Kidney (tissue), 13 donors: ENCODE measurements at regions not wholly inside any gene's neighbourhood (a gene's known extent, or its start where the extent isn't known, plus 50 kb on each side); places are given as distances from the start of the nearest gene placed in this dataset.

ENCODE experiments used
- DNase-seq, 5 donors: peaks; one replicate each; pipeline ENCODE4 v3.0.0-alpha.2; 2013 to 2020
- FAIRE-seq: peaks from 2 replicates; lab custom pipeline; 2012; peaks lifted over from hg19 to GRCh38; lab: Jason Lieb, UNC
- H3K27ac ChIP-seq, 2 donors: one replicate each; pipeline ENCODE4 v1.7.0; 2013; ENCODE audit warnings: low read depth in 2 of 2, low read length in 2 of 2, inconsistent platforms in 1 of 2
- H3K27me3 ChIP-seq: one replicate; pipeline ENCODE4 v1.7.1; 2013; ENCODE audit warnings: low read length, inconsistent platforms; ENCODE audit not compliant: control insufficient read depth, insufficient read depth
- H3K36me3 ChIP-seq, 3 donors: one replicate each; pipeline versions ENCODE4 v1.7.0 to v1.7.1; 2013; ENCODE audit warnings: low read length in 3 of 3, control low read depth in 1 of 3, inconsistent platforms in 1 of 3; ENCODE audit not compliant: insufficient read depth in 3 of 3, control insufficient read depth in 2 of 3
- H3K4me1 ChIP-seq, 3 donors: one replicate each; pipeline versions ENCODE4 v1.7.0 to v1.7.1; 2013; ENCODE audit warnings: low read length in 3 of 3, inconsistent platforms in 1 of 3, low read depth in 1 of 3; ENCODE audit not compliant: control insufficient read depth in 2 of 3, insufficient read depth in 2 of 3
- H3K4me3 ChIP-seq, 3 donors: one replicate each; pipeline versions ENCODE4 v1.7.0 to v1.8.1; 2013; ENCODE audit warnings: low read length in 3 of 3, control low read depth in 1 of 3, inconsistent platforms in 1 of 3
- H3K9ac ChIP-seq, 3 donors: one replicate each; pipeline versions ENCODE4 v1.7.0 to v1.7.1; 2013; ENCODE audit warnings: low read length in 3 of 3, control low read depth in 1 of 3, inconsistent platforms in 1 of 3
- H3K9me3 ChIP-seq, 3 donors: one replicate each; pipeline versions ENCODE4 v1.7.0 to v1.7.1; 2013; ENCODE audit warnings: low read length in 3 of 3, control low read depth in 1 of 3, inconsistent platforms in 1 of 3; ENCODE audit not compliant: control insufficient read depth in 2 of 3, insufficient read depth in 1 of 3
- CTCF ChIP-seq: IDR thresholded peaks from 3 replicates; pipeline ENCODE4 v1.5.1; 2012; ENCODE audit warnings: mild to moderate bottlenecking, moderate library complexity, borderline replicate concordance; ENCODE audit not compliant: insufficient read depth; ENCODE audit errors: extremely low read depth
- intact Hi-C: fragments of 100-400 bp; cut with DNase I; formaldehyde crosslinking; loops from one replicate; pipeline ENCODE4 v1.11.1; 2022
- donor health status: control.
- donor health status: control.
- donor health status: control.
- donor health status: control.
- donor health status: control.
- donor health status: DM: yes; HTN: yes; CAD: no.
- donor health status: Normal renal cell carcinoma (clear cell type).

- no peak overlapping the region for H3K27ac ChIP-seq
- no peak overlapping the region for H3K9ac ChIP-seq
- H3K27me3 ChIP-seq = no peaks in the 10 kb centered on the region
- no peaks in the 10 kb centered on the region for H3K36me3 ChIP-seq
- FAIRE-seq (no peak), DNase-seq (no peak)
- no peak for TF ChIP-seq CTCF
- no peak overlapping the region for H3K4me3 ChIP-seq
- H3K4me1 ChIP-seq = no peaks in the 10 kb centered on the region
- H3K9me3 ChIP-seq = peaks cover 0 to 8% (median 3%) of the 10 kb centered on the region in 3 donors
- intact Hi-C loops = no loop called here
These were observed 142.2 kb downstream of the IRS2 start for GRCh38 chr13:109644069-109644750.

- H3K4me3 ChIP-seq = no peak overlapping the region
- H3K9ac ChIP-seq = no peak overlapping the region
- no peak for TF ChIP-seq CTCF
- H3K36me3 ChIP-seq = no peaks in the 10 kb centered on the region
- no peaks in the 10 kb centered on the region for H3K27me3 ChIP-seq
- no peaks in the 10 kb centered on the region for H3K4me1 ChIP-seq
- intact Hi-C loops = no loop called here
- no peak overlapping the region for H3K27ac ChIP-seq
- peaks cover 0 to 8% (median 3%) of the 10 kb centered on the region in 3 donors for H3K9me3 ChIP-seq
- FAIRE-seq (no peak), DNase-seq (no peak)
These were observed 144.0 kb downstream of the IRS2 start for GRCh38 chr13:109642358-109642757.

- no peak for FAIRE-seq
- intact Hi-C loops = no loop called here
- TF ChIP-seq CTCF = no peak
These were observed 149.6 kb downstream of the IRS2 start for GRCh38 chr13:109636736-109637135.

More at GRCh38 chr13:109636736-109637135, 149.6 kb downstream of the IRS2 start:
- no peak overlapping the region for H3K4me3 ChIP-seq
- no peak overlapping the region for H3K27ac ChIP-seq
- no peaks in the 10 kb centered on the region for H3K4me1 ChIP-seq
- H3K9ac ChIP-seq = no peak overlapping the region
- H3K9me3 ChIP-seq = peaks cover 0 to 8% (median 3%) of the 10 kb centered on the region in 3 donors
- no peaks in the 10 kb centered on the region for H3K36me3 ChIP-seq
- no peaks in the 10 kb centered on the region for H3K27me3 ChIP-seq
- no peak for DNase-seq
